ENCODE measurements at regions not wholly inside any gene's neighbourhood (a gene's known extent, or its start where the extent isn't known, plus 50 kb on each side); places are given as distances from the start of the nearest gene placed in this dataset.

- TF ChIP-seq YY1 (IDR thresholded peaks at IDR 0.05; ENCODE audit: insufficient read depth, insufficient read length) (no peak), ZNF274 (IDR thresholded peaks at IDR 0.05; ENCODE audit: low read depth, low read length) (no peak), SUZ12 (IDR thresholded peaks at IDR 0.05; ENCODE audit: extremely low read depth, insufficient read depth, insufficient read length) (no peak)
Observed at GRCh38 chr4:167986044-167986443, 106.3 kb upstream of the ANXA10 start.
